HG02938 (cell line): ENCODE measurements at regions not wholly inside any gene's neighbourhood (a gene's known extent, or its start where the extent isn't known, plus 50 kb on each side); places are given as distances from the start of the nearest gene placed in this dataset.

Source experiments
- ATAC-seq: cut with Tn5 transposase; IDR thresholded peaks from one replicate; pipeline ENCODE4 v1.9.1; 2021; ENCODE audit warnings: mild to moderate bottlenecking, moderate library complexity; ENCODE audit not compliant: unreplicated experiment

GRCh38 chr3:150104564-150104963 is 133.9 kb upstream of the PFN2 start:
- ATAC-seq: no peak

GRCh38 chr3:150101016-150101415 is 130.3 kb upstream of the PFN2 start:
- no peak for ATAC-seq

GRCh38 chr3:150098621-150099020 is 127.9 kb upstream of the PFN2 start:
- ATAC-seq: peak; percentile 70

- ATAC-seq: peak; percentile 54
These were observed 126.8 kb upstream of the PFN2 start for GRCh38 chr3:150097588-150097890.

GRCh38 chr3:150096700-150097587 is 126.2 kb upstream of the PFN2 start:
- ATAC-seq: no peak

- ATAC-seq: no peak
These were observed 123.6 kb upstream of the PFN2 start for GRCh38 chr3:150094150-150094933.

GRCh38 chr3:150091626-150092025 is 120.9 kb upstream of the PFN2 start:
- no peak for ATAC-seq

- no peak for ATAC-seq
These were observed 120.2 kb upstream of the PFN2 start for GRCh38 chr3:150090877-150091276.

GRCh38 chr3:150090006-150090405 is 119.3 kb upstream of the PFN2 start:
- ATAC-seq: no peak

- no peak for ATAC-seq
These were observed 113.4 kb upstream of the PFN2 start for GRCh38 chr3:150084128-150084527.

GRCh38 chr3:150083655-150084042 is 113.0 kb upstream of the PFN2 start:
- no peak for ATAC-seq

GRCh38 chr3:150082898-150083654 is 112.4 kb upstream of the PFN2 start:
- no peak for ATAC-seq

- ATAC-seq: no peak
These were observed 110.4 kb upstream of the PFN2 start for GRCh38 chr3:150081084-150081483.

GRCh38 chr3:150080058-150080730 is 109.5 kb upstream of the PFN2 start:
- no peak for ATAC-seq

- no peak for ATAC-seq
These were observed 108.5 kb upstream of the PFN2 start for GRCh38 chr3:150079029-150079739.

GRCh38 chr3:150077581-150078247 is 107.0 kb upstream of the PFN2 start:
- ATAC-seq: no peak

GRCh38 chr3:150077107-150077506 is 106.4 kb upstream of the PFN2 start:
- ATAC-seq: no peak

- ATAC-seq: no peak
These were observed 105.7 kb upstream of the PFN2 start for GRCh38 chr3:150076443-150076842.

- no peak for ATAC-seq
These were observed 104.7 kb upstream of the PFN2 start for GRCh38 chr3:150075417-150075865.
